ENCODE measurements at regions not wholly inside any gene's neighbourhood (a gene's known extent, or its start where the extent isn't known, plus 50 kb on each side); places are given as distances from the start of the nearest gene placed in this dataset.

DNA sequence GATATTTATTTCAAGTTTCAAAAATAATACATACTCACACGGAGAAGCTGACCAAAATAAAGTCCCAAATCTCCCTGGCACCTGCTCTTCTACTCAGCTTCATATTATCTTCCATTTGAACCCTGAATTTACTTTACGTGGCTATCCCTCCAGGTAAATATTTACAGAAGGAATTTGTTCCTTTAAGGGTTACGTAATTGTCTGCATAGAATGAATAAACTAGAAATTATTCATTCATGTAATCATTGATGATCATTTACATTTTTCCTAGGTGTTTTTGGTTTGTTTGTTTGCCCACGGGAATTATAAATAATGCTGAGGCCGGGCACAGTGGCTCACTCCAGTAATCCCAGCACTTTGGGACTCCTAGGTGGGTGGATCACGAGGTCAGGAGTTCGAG is 251.2 kb downstream of the PLK2 start:
- H3K4me3 ChIP-seq (ENCODE audit: low read depth in 1 of 3, low read length in 3 of 3): no peak overlapping the region
- no peaks in the 10 kb centered on the region for H3K36me3 ChIP-seq (ENCODE audit: control insufficient read depth in 4 of 4, insufficient read depth in 3 of 4, low read depth in 1 of 4, low read length in 3 of 4)
- DNase-seq (ENCODE audit: low spot score): no peak
- H3K27me3 ChIP-seq (ENCODE audit: control insufficient read depth in 4 of 4, insufficient read depth in 4 of 4, low read length in 3 of 4): no peaks in the 10 kb centered on the region
- no peaks in the 10 kb centered on the region for H3K9me3 ChIP-seq (ENCODE audit: control insufficient read depth in 4 of 4, low read length in 3 of 4)
- no peak overlapping the region for H3K9ac ChIP-seq (ENCODE audit: low read depth in 1 of 2, low read length in 2 of 2)
- 52% methylated on average over 7 of the region's 7 CpGs for WGBS
- no peak overlapping the region for H3K27ac ChIP-seq (ENCODE audit: low read depth in 1 of 2, low read length in 2 of 2)
- no peaks in the 10 kb centered on the region for H3K4me1 ChIP-seq (ENCODE audit: control insufficient read depth in 4 of 4, insufficient read depth in 4 of 4, low read length in 3 of 4)
- TF ChIP-seq RAD21 (IDR thresholded peaks at IDR 0.05) (no peak), EGR1 (IDR thresholded peaks at IDR 0.05; ENCODE audit: low read depth in 2 of 2) (no peak), NR2F2 (IDR thresholded peaks at IDR 0.05) (no peak), FOXA1 (IDR thresholded peaks at IDR 0.05) (no peak), YY1 (IDR thresholded peaks at IDR 0.05) (no peak), FOXA2 (IDR thresholded peaks at IDR 0.05) (no peak), HNF4G (IDR thresholded peaks at IDR 0.05) (no peak)
- TF ChIP-seq, protein P1, sequence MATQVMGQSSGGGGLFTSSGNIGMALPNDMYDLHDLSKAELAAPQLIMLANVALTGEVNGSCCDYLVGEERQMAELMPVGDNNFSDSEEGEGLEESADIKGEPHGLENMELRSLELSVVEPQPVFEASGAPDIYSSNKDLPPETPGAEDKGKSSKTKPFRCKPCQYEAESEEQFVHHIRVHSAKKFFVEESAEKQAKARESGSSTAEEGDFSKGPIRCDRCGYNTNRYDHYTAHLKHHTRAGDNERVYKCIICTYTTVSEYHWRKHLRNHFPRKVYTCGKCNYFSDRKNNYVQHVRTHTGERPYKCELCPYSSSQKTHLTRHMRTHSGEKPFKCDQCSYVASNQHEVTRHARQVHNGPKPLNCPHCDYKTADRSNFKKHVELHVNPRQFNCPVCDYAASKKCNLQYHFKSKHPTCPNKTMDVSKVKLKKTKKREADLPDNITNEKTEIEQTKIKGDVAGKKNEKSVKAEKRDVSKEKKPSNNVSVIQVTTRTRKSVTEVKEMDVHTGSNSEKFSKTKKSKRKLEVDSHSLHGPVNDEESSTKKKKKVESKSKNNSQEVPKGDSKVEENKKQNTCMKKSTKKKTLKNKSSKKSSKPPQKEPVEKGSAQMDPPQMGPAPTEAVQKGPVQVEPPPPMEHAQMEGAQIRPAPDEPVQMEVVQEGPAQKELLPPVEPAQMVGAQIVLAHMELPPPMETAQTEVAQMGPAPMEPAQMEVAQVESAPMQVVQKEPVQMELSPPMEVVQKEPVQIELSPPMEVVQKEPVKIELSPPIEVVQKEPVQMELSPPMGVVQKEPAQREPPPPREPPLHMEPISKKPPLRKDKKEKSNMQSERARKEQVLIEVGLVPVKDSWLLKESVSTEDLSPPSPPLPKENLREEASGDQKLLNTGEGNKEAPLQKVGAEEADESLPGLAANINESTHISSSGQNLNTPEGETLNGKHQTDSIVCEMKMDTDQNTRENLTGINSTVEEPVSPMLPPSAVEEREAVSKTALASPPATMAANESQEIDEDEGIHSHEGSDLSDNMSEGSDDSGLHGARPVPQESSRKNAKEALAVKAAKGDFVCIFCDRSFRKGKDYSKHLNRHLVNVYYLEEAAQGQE (IDR thresholded peaks at IDR 0.05): no peak
- TF ChIP-seq, protein P2, sequence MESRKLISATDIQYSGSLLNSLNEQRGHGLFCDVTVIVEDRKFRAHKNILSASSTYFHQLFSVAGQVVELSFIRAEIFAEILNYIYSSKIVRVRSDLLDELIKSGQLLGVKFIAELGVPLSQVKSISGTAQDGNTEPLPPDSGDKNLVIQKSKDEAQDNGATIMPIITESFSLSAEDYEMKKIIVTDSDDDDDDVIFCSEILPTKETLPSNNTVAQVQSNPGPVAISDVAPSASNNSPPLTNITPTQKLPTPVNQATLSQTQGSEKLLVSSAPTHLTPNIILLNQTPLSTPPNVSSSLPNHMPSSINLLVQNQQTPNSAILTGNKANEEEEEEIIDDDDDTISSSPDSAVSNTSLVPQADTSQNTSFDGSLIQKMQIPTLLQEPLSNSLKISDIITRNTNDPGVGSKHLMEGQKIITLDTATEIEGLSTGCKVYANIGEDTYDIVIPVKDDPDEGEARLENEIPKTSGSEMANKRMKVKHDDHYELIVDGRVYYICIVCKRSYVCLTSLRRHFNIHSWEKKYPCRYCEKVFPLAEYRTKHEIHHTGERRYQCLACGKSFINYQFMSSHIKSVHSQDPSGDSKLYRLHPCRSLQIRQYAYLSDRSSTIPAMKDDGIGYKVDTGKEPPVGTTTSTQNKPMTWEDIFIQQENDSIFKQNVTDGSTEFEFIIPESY (IDR thresholded peaks at IDR 0.05): no peak

DNA sequence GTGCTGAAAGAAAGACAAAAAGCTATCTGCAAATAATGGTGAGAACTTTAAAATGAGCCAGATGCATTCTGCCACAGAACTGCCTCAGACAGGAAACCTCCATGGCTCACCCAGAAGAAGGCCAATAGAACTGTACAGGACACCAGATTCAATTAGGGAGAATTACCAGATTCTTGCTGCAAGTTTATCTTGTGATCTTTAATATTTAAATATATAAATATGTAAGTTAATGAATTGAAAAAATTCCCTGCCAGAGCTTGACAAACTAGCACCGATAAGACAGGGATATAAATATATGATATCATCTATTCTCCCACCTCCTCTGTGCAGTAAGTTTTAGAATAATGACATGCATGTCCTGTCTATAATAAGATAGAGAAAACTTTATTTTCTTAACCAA is 252.8 kb downstream of the PLK2 start:
- DNase-seq (ENCODE audit: low spot score): no peak
- Histone ChIP-seq H3K4me3 (ENCODE audit: low read depth in 1 of 3, low read length in 3 of 3) (no peak overlapping the region), H3K9me3 (ENCODE audit: control insufficient read depth in 4 of 4, low read length in 3 of 4) (no peaks in the 10 kb centered on the region), H3K4me1 (ENCODE audit: control insufficient read depth in 4 of 4, insufficient read depth in 4 of 4, low read length in 3 of 4) (no peaks in the 10 kb centered on the region), H3K9ac (ENCODE audit: low read depth in 1 of 2, low read length in 2 of 2) (no peak overlapping the region), H3K36me3 (ENCODE audit: control insufficient read depth in 4 of 4, insufficient read depth in 3 of 4, low read depth in 1 of 4, low read length in 3 of 4) (no peaks in the 10 kb centered on the region), H3K27me3 (ENCODE audit: control insufficient read depth in 4 of 4, insufficient read depth in 4 of 4, low read length in 3 of 4) (no peaks in the 10 kb centered on the region), H3K27ac (ENCODE audit: low read depth in 1 of 2, low read length in 2 of 2) (no peak overlapping the region)
- 66% methylated on average over 1 of the region's 1 CpG for WGBS
- no peak for TF ChIP-seq HNF4G (IDR thresholded peaks at IDR 0.05)
- TF ChIP-seq RAD21 (IDR thresholded peaks at IDR 0.05): no peak
- TF ChIP-seq NR2F2 (IDR thresholded peaks at IDR 0.05): no peak
- TF ChIP-seq, protein P2 (IDR thresholded peaks at IDR 0.05): no peak
- TF ChIP-seq SP1 (IDR thresholded peaks at IDR 0.05): no peak
- no peak for TF ChIP-seq FOXA2 (IDR thresholded peaks at IDR 0.05)
- TF ChIP-seq GABPA (IDR thresholded peaks at IDR 0.05 in 1 of 2, conservative IDR thresholded peaks at IDR 0.05 in 1 of 2): no peak
- no peak for TF ChIP-seq RXRA (IDR thresholded peaks at IDR 0.05)
- TF ChIP-seq, protein P3, sequence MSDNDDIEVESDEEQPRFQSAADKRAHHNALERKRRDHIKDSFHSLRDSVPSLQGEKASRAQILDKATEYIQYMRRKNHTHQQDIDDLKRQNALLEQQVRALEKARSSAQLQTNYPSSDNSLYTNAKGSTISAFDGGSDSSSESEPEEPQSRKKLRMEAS (IDR thresholded peaks at IDR 0.05): no peak
- no peak for TF ChIP-seq EGR1 (IDR thresholded peaks at IDR 0.05; ENCODE audit: low read depth in 2 of 2)

All from liver (tissue), 7 donors.